Activated CD4-positive, CD25-positive, alpha-beta regulatory T cell treated with anti-CD3 and anti-CD28 coated beads, Interleukin-2, amount 50 U/mL, for 72 hours (primary cell): ENCODE measurements at regions not wholly inside any gene's neighbourhood (a gene's known extent, or its start where the extent isn't known, plus 50 kb on each side); places are given as distances from the start of the nearest gene placed in this dataset.
"Not testable (repeated sequence)": the region's sequence is repeated elsewhere in the genome, so short reads cannot be mapped to it uniquely, and the experiment has no call there.

ENCODE experiments used
- DNase-seq: peaks from one replicate; pipeline ENCODE4 v3.0.0; 2021

DNA sequence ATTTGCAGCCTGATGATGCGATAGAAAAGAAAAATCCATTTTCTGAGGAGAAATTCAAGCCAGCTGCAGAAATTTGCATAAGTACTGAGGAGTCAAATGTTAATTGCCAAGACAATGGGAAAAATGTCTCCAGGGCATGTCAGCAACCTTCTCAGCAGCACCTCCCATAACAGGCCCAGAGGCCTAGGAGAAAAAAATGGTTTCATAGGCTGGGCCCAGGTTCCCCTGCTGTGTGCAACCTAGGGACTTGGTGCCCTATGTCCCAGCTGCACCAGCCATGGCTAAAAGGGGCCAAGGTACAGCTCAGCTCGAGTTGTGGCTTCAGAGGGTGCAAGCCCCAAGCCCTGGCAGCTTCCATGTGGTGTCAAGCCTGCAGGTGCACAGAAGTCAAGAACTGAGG is 144.8 kb upstream of the PRKD1 start:
- not testable (repeated sequence) for DNase-seq

DNA sequence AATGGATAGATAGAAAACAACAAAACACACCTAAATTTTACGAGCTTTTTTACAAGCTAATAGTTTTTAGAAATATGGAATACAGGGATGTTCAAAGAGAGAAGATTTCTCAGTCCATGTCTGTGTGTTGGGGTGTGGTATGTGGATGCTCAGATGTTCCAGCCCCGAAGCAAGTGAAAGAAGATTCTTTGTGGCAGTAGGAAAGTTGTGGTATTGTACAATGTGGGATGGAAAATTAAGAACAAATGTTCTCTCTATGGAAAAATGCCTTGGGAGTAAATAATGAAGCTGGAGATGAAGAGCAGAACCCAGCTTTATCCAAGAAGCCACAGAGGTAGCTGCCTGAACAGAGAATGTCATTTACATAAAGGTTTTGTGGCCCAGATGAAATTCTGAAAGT is 150.3 kb upstream of the PRKD1 start:
- DNase-seq: no peak

GRCh38 chr14:30078811-30079402 is 151.3 kb upstream of the PRKD1 start:
- DNase-seq: no peak

DNA sequence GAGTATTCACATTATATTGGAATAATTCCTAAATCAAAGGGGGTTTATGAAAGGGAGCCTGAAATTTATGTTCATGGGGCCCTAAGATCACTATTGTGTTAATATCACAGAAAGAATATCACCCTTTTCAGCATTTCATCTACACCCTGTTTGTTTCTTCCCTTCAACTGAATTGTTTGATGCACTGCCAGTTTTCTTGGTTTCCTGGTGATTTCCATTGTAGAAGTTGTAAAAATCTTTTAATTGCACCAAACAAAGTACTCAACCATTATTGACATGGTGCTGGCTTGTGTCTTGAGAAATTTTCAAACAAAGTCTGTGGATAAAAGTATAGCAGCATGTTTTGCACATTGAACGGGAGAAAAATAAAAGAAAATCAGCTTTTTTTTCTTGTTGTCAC is 154.8 kb upstream of the PRKD1 start:
- DNase-seq: no peak

GRCh38 chr14:30084811-30085210 is 157.2 kb upstream of the PRKD1 start:
- no peak for DNase-seq

GRCh38 chr14:30085943-30086342 is 158.3 kb upstream of the PRKD1 start:
- DNase-seq: no peak

- DNase-seq: no peak
These were observed 161.0 kb upstream of the PRKD1 start for GRCh38 chr14:30088620-30089019.

DNA sequence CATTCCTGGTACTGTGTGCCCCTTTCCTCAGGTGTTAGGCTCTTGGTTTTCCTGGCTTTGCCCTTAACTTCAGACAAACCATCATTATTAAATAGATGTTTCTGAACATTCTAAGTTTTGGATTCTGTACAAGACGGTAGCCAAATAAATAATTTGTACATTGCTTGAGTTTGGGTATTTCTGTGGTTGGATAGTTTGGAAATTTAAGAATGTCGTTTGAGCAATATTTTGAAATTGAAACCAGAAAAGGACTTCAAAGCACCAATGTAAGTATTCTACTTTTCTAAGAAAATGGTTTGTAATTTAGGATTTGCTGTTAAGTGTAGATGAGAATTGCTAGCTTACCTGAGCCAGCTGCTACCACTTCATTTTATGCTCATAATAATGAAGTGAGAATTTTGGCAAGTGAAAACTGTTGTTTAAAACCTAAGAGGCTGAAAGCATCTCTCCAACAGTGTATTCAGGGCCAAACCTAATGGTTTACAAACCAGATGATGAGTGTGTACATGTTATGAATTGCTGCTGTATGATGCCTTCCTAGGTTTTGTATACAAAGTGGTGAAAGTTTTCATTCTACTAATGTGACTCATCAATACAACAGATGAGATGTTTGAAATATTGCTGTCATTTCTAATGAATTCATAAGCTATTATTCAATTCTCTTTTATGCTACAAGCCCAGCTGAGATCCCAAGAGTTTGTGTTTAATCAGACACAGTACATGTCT is 181.5 kb upstream of the PRKD1 start:
- no peak for DNase-seq

- DNase-seq: no peak
These were observed 186.4 kb upstream of the PRKD1 start for GRCh38 chr14:30114051-30114450.

DNA sequence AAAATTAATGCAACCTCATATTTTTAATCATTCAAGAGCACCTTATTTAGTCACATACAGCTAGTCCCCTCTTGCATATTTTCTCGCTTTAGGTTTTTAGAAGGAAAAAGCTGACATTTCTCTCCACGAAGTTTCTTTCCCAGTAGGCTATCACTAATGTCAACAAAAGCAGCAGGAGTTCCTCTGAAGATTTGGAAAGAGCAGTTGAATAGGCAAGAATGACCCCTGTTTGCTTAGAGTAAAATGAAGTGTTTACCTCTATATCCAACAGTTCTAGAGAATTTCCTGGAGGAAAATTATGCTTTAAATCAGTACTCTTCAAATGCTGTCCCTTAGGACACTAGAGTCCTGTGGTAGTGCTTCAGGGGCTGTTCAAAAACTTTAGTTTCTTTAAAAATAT is 188.1 kb upstream of the PRKD1 start:
- DNase-seq: no peak

DNA sequence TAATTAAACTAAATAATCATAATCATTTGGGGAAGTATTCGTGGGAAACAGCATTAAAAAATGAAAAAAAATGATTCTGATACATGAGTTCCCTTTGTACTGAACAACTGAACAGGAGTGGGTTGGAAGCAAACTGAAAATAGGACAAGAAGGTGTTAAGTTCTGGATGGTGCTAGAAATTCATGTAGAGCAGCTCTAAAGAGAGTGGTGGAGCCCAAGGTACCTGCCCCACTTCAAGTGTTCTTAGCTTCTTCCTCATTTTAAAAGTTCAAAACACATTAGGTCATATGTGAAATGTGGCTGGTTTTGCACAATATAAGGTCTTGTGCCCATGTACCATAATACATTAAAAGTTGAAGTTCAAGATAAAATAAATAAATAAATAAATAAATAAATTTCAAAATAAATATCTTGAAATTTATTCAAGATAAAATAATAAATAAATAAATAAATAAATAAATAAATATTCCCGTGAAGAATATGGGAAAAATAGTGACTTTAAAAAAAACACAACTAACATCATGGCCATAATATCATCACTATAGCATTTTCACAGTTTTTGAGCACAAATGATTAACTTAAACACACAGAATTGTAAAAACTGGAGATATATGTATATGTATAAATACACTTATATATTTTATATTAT is 191.5 kb upstream of the PRKD1 start:
- DNase-seq: no peak

DNA sequence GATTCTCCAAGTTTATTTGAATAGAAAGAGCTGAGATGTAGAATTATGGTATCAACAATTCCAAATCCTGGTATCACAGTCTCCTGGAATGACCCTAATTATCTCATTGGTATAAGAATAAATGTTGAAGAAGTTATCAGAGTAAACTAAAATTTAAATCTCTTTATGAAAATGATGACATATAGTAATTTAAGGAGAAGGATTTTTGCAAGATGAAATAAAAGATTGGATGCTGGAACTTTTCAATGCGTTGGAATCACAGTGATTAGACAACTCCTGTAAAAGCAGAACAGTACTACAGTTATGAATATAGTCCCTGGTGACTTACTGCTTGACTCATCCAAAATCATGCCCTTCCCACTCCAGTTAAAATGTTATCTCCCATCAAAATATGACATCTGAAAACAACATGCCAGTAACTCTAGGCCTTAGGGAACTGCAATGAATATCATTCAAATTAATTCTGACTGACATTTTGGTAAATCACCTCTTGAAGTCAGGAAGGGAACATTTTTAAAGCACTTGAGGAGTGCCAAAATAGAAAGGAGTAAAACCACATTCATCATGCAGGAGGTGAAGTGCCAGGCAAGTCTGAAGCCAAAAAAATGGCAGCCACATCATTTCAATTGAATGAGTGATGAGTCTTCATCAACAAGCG is 197.8 kb upstream of the PRKD1 start:
- no peak for DNase-seq

DNA sequence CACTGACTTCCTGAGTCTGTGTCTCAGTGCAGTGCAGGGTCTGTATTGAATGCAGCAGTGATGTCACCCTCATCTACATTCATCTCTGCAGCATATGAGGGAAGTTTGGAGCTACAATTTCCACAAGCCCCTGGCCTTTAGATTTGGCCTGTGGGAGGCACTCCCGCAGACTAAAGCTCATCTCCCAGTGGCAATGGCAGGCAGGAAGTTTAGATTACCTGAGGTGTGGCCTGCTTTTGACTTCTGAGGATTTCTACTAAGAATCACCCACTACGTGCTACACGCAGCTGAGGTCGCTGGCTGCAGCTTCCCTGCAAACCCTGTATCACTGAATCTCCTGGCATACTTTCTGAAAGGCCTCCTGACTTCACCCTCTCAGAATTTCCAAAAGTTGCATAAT is 202.2 kb upstream of the PRKD1 start:
- DNase-seq: no peak

GRCh38 chr14:30131581-30132097 is 204.0 kb upstream of the PRKD1 start:
- no peak for DNase-seq

GRCh38 chr14:30132196-30132595 is 204.5 kb upstream of the PRKD1 start:
- DNase-seq: no peak

DNA sequence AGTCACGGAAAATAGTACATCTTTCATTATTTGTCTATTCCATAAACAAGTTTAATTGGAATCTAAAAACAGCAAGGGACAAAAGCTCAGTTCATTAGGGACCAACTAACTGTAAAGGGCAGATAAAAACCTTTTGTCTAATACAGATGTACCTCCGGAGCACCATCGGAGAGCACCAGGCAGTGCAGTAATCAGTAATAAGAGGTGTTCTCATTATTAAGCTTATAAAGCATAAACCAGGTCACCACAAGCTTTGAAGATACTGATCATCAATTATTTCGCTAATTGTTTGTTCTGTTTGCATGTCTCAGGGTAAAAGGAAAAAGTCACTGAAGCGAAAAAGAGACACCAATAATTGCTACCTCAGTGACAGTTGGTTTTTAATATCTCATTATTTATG is 207.3 kb upstream of the PRKD1 start:
- no peak for DNase-seq

GRCh38 chr14:30138567-30138966 is 210.9 kb upstream of the PRKD1 start:
- no peak for DNase-seq

- DNase-seq: no peak
These were observed 214.6 kb upstream of the PRKD1 start for GRCh38 chr14:30142216-30142615.

GRCh38 chr14:30143627-30144026 is 216.0 kb upstream of the PRKD1 start:
- DNase-seq: no peak

- no peak for DNase-seq
These were observed 226.1 kb upstream of the PRKD1 start for GRCh38 chr14:30153717-30154116.

- no peak for DNase-seq
These were observed 228.9 kb upstream of the PRKD1 start for GRCh38 chr14:30156571-30156970.

DNA sequence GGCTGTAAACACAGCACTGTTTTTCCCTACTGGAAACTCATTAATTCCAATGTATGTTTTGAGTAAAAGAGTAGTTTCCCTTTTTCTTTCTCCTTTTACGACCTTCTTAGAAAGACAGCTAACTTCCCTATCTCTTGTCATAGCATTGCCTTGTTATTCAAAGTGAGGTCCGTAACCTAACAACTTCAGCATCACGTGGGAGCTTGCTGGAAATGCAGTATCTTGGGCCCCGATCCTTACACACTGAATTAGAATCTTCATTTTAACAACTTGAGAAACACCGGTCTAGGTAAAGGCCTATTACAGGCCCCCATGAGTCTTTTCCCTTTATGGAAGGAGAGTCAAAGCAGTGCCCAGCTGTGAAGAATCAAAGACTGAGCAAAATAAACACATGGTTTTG is 230.7 kb upstream of the PRKD1 start:
- no peak for DNase-seq

GRCh38 chr14:30159374-30159773 is 231.7 kb upstream of the PRKD1 start:
- no peak for DNase-seq

DNA sequence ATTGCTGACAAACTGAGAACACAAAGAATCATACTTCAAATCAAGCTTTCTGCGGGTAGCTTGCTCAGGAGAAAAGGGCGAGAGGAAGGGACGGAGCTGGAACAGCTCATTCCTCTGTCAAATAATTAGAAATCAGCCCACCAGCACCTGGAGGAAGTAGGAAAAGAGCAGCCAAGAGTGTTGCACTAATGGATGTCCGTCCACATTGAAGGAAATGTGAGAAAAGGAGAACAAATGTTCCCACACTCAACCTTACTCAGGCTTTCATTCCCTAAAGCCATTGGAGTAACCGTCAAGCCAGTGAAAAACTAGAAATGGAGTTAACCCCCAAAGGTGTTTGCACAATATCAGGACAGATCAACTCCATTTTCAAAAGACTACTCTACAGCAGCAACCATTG is 233.0 kb upstream of the PRKD1 start:
- no peak for DNase-seq
